NCI-H526 (cell line): ENCODE measurements at regions not wholly inside any gene's neighbourhood (a gene's known extent, or its start where the extent isn't known, plus 50 kb on each side); places are given as distances from the start of the nearest gene placed in this dataset.

Experiments
- DNase-seq, 2 experiments: peaks; one replicate each; lab custom pipeline; 2025; lab: John Stamatoyannopoulos, UW

- DNase-seq: no peak
Observed at GRCh38 chr17:79501910-79502309, 108.9 kb downstream of the RBFOX3 start.

- DNase-seq: no peak
Observed at GRCh38 chr17:79500745-79501618, 109.9 kb downstream of the RBFOX3 start.

- DNase-seq: no peak
Observed at GRCh38 chr17:79498854-79499253, 112.0 kb downstream of the RBFOX3 start.

- DNase-seq: no peak
Observed at GRCh38 chr17:79497777-79498348, 113.0 kb downstream of the RBFOX3 start.

GRCh38 chr17:79496422-79497005 lies 114.3 kb downstream of the RBFOX3 start:
- no peak for DNase-seq

- DNase-seq: no peak
Observed at GRCh38 chr17:79495665-79496064, 115.2 kb downstream of the RBFOX3 start.

GRCh38 chr17:79491006-79491405 lies 119.8 kb downstream of the RBFOX3 start:
- DNase-seq: no peak

GRCh38 chr17:79490530-79490929 lies 120.3 kb downstream of the RBFOX3 start:
- no peak for DNase-seq

GRCh38 chr17:79487149-79487548 lies 123.7 kb downstream of the RBFOX3 start:
- DNase-seq: no peak

- DNase-seq: no peak
Observed at GRCh38 chr17:79485991-79486390, 124.9 kb downstream of the RBFOX3 start.

- no peak for DNase-seq
Observed at GRCh38 chr17:79485419-79485985, 125.3 kb downstream of the RBFOX3 start.

- no peak for DNase-seq
Observed at GRCh38 chr17:79484600-79485418, 126.0 kb downstream of the RBFOX3 start.

- no peak for DNase-seq
Observed at GRCh38 chr17:79483842-79484241, 127.0 kb downstream of the RBFOX3 start.

GRCh38 chr17:79482727-79483521 lies 127.9 kb downstream of the RBFOX3 start:
- DNase-seq: no peak

- no peak for DNase-seq
Observed at GRCh38 chr17:79479876-79480275, 131.0 kb downstream of the RBFOX3 start.

- DNase-seq: no peak
Observed at GRCh38 chr17:79478841-79479240, 132.0 kb downstream of the RBFOX3 start.

- DNase-seq: no peak
Observed at GRCh38 chr17:79478051-79478461, 132.8 kb downstream of the RBFOX3 start.

GRCh38 chr17:79476074-79476652 lies 134.7 kb downstream of the RBFOX3 start:
- no peak for DNase-seq

GRCh38 chr17:79473876-79474440 lies 136.9 kb downstream of the RBFOX3 start:
- DNase-seq: no peak

- DNase-seq: no peak
Observed at GRCh38 chr17:79473111-79473875, 137.6 kb downstream of the RBFOX3 start.
